ENCODE measurements at regions not wholly inside any gene's neighbourhood (a gene's known extent, or its start where the extent isn't known, plus 50 kb on each side); places are given as distances from the start of the nearest gene placed in this dataset.

- ATAC-seq (no peak), DNase-seq (no peak)
- Histone ChIP-seq H3K36me3 (ENCODE audit: insufficient read depth in 1 of 2, low read depth in 1 of 2) (no peaks in the 10 kb centered on the region), H3K27me3 (ENCODE audit: insufficient read depth in 3 of 3, low read length in 2 of 3) (peaks cover 0 to 3% (median 0%) of the 10 kb centered on the region in 3 donors), H3K4me1 (no peaks in the 10 kb centered on the region), H3K27ac (no peak overlapping the region), H3K9me3 (no peaks in the 10 kb centered on the region), H3K4me3 (no peak overlapping the region)
- TF ChIP-seq, protein P1, sequence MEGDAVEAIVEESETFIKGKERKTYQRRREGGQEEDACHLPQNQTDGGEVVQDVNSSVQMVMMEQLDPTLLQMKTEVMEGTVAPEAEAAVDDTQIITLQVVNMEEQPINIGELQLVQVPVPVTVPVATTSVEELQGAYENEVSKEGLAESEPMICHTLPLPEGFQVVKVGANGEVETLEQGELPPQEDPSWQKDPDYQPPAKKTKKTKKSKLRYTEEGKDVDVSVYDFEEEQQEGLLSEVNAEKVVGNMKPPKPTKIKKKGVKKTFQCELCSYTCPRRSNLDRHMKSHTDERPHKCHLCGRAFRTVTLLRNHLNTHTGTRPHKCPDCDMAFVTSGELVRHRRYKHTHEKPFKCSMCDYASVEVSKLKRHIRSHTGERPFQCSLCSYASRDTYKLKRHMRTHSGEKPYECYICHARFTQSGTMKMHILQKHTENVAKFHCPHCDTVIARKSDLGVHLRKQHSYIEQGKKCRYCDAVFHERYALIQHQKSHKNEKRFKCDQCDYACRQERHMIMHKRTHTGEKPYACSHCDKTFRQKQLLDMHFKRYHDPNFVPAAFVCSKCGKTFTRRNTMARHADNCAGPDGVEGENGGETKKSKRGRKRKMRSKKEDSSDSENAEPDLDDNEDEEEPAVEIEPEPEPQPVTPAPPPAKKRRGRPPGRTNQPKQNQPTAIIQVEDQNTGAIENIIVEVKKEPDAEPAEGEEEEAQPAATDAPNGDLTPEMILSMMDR (IDR thresholded peaks at IDR 0.05): no peak
- intact Hi-C loops (cut with DNase I): no loop called here
Observed at GRCh38 chr5:128615578-128615977, 77.5 kb upstream of the FBN2 start.

DNA sequence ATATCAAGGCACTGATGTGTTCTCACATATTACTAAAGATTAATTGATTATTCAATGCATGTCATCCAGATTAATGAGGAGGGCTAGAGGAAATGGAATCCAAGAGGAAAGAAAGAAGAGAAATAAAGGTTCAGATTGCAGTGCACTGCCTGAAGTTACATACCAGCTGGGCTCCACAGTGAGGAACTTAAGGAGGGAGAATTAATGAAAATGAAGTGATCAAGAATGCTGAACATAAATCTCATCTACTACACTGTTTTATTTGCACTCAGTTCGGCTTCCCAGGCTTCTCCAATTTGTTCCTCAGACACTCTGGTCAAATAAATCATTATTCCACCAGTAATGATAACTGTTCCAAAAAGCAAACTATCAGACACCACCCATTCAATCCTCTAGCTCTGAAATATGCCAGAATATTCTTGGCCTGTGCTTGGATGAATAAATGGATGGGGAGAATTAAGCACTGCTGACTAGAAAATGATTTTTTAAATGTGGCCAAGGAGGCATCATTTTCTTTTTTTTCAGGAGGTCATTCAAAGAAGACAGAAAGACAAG, 88.6 kb upstream of the FBN2 start:
- Histone ChIP-seq H3K9me3 (no peaks in the 10 kb centered on the region), H3K27ac (no peak overlapping the region), H3K36me3 (ENCODE audit: insufficient read depth in 1 of 2, low read depth in 1 of 2) (no peaks in the 10 kb centered on the region), H3K4me3 (no peak overlapping the region), H3K27me3 (ENCODE audit: insufficient read depth in 3 of 3, low read length in 2 of 3) (peaks cover 0 to 1% (median 0%) of the 10 kb centered on the region in 3 donors), H3K4me1 (no peaks in the 10 kb centered on the region)
- intact Hi-C loops (cut with DNase I): no loop called here
- 20 to 32% (median 29%) methylated on average over 1 of the region's 1 CpG for WGBS, 3 donors
- no peak for DNase-seq
- TF ChIP-seq, protein P1 (IDR thresholded peaks at IDR 0.05): no peak
- no peak for ATAC-seq

- Histone ChIP-seq H3K4me1 (no peaks in the 10 kb centered on the region), H3K9me3 (no peaks in the 10 kb centered on the region), H3K4me3 (no peak overlapping the region), H3K36me3 (ENCODE audit: insufficient read depth in 1 of 2, low read depth in 1 of 2) (no peaks in the 10 kb centered on the region), H3K27me3 (ENCODE audit: insufficient read depth in 3 of 3, low read length in 2 of 3) (no peaks in the 10 kb centered on the region), H3K27ac (no peak overlapping the region)
- no peak for ATAC-seq
- WGBS, 3 donors: 64 to 85% (median 78%) methylated on average over 1 of the region's 1 CpG
- intact Hi-C loops (cut with DNase I): no loop called here
- TF ChIP-seq, protein P1 (IDR thresholded peaks at IDR 0.05): no peak
- DNase-seq: no peak
Observed at GRCh38 chr5:128627939-128628338, 89.9 kb upstream of the FBN2 start.

DNA sequence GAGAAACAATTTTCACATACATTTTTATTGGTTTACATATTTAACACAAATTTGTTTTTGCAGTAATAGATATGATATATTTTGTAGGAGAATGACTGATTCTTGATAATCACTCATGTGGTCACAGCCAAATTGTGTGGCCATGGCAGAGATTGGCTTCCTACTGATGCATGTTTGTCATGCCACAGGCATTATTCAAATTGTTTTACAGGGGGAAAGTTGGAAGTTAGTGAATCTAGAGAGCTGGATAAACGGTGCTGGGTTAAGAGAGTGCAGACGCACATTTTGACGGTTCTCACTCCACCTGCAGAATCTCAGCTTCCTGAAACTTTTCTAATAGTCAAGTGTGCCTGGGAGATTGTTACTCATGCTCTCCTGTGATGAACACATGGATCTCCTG, 91.1 kb upstream of the FBN2 start:
- Histone ChIP-seq H3K36me3 (ENCODE audit: insufficient read depth in 1 of 2, low read depth in 1 of 2) (no peaks in the 10 kb centered on the region), H3K4me3 (no peak overlapping the region), H3K9me3 (no peaks in the 10 kb centered on the region), H3K4me1 (no peaks in the 10 kb centered on the region), H3K27ac (no peak overlapping the region), H3K27me3 (ENCODE audit: insufficient read depth in 3 of 3, low read length in 2 of 3) (no peaks in the 10 kb centered on the region)
- no peak for DNase-seq
- no peak for ATAC-seq
- intact Hi-C loops (cut with DNase I): no loop called here
- WGBS, 3 donors: 19 to 26% (median 23%) methylated on average over 3 of the region's 3 CpGs
- TF ChIP-seq, protein P1 (IDR thresholded peaks at IDR 0.05): no peak

- 95 to 100% (median 96%) methylated on average over 1 of the region's 1 CpG for WGBS, 3 donors
- intact Hi-C loops (cut with DNase I): no loop called here
Observed at GRCh38 chr5:128630121-128630520, 92.1 kb upstream of the FBN2 start.

More at GRCh38 chr5:128630121-128630520, 92.1 kb upstream of the FBN2 start:
- H3K9me3 ChIP-seq: no peaks in the 10 kb centered on the region
- no peak overlapping the region for H3K27ac ChIP-seq
- no peak for ATAC-seq
- no peaks in the 10 kb centered on the region for H3K36me3 ChIP-seq (ENCODE audit: insufficient read depth in 1 of 2, low read depth in 1 of 2)
- no peaks in the 10 kb centered on the region for H3K4me1 ChIP-seq
- H3K27me3 ChIP-seq (ENCODE audit: insufficient read depth in 3 of 3, low read length in 2 of 3): no peaks in the 10 kb centered on the region
- TF ChIP-seq, protein P1 (IDR thresholded peaks at IDR 0.05): no peak
- H3K4me3 ChIP-seq: no peak overlapping the region
- DNase-seq: no peak
